H1 (cell line): ENCODE measurements at regions not wholly inside any gene's neighbourhood (a gene's known extent, or its start where the extent isn't known, plus 50 kb on each side); places are given as distances from the start of the nearest gene placed in this dataset.
"Not testable (repeated sequence)": the region's sequence is repeated elsewhere in the genome, so short reads cannot be mapped to it uniquely, and the experiment has no call there.

Experiments
- CTCF ChIA-PET: fragments of 300-600 bp; sonication (Branson Sonifier 250); formaldehyde crosslinking; loops from one replicate; lab custom pipeline; 2021; ENCODE audit not compliant: partially characterized antibody; lab: Charles Lee
- POLR2A ChIA-PET: fragments of 300-600 bp; sonication (Branson Sonifier 250); formaldehyde crosslinking; loops from one replicate; lab custom pipeline; 2021; ENCODE audit warnings: inconsistent platforms; ENCODE audit not compliant: partially characterized antibody; lab: Charles Lee
- DNase-seq, 2 experiments: peaks; one replicate each; pipeline versions ENCODE4 v3.0.0 to v3.0.0-alpha.2; 2010 to 2022; ENCODE audit warnings: low spot score in 2 of 2, low read depth in 1 of 2, mixed read lengths in 1 of 2
- FAIRE-seq: peaks from 2 replicates; lab custom pipeline; 2011; peaks lifted over from hg19 to GRCh38; lab: Jason Lieb, UNC
- H2AFZ ChIP-seq: 2 replicates; pipeline ENCODE4 v1.8.1; 2012; ENCODE audit warnings: low read length, inconsistent platforms
- H2AK5ac ChIP-seq: 2 replicates; pipeline ENCODE4 v1.6.1; 2013; ENCODE audit warnings: low read depth, low read length
- H2BK120ac ChIP-seq: replicated peaks from 2 replicates; pipeline ENCODE3; 2013; ENCODE audit warnings: low read depth, low read length, inconsistent platforms
- H2BK12ac ChIP-seq: 2 replicates; pipeline ENCODE4 v1.6.1; 2013; ENCODE audit warnings: low read depth, low read length
- H2BK15ac ChIP-seq: 2 replicates; pipeline ENCODE4 v1.6.1; 2013; ENCODE audit warnings: low read length
- H2BK20ac ChIP-seq: 2 replicates; pipeline ENCODE4 v1.6.1; 2013; ENCODE audit warnings: low read length
- H2BK5ac ChIP-seq: 2 replicates; pipeline ENCODE4 v1.6.1; 2013; ENCODE audit warnings: low read depth, low read length
- H3K14ac ChIP-seq: 2 replicates; pipeline ENCODE4 v1.6.1; 2013; ENCODE audit warnings: inconsistent platforms; ENCODE audit not compliant: insufficient read length
- H3K18ac ChIP-seq: 2 replicates; pipeline ENCODE4 v1.6.1; 2013; ENCODE audit warnings: low read length; ENCODE audit errors: extremely low read depth
- H3K23ac ChIP-seq: 2 replicates; pipeline ENCODE4 v1.6.1; 2013; ENCODE audit warnings: inconsistent platforms; ENCODE audit not compliant: insufficient read length
- H3K23me2 ChIP-seq: 2 replicates; pipeline ENCODE4 v1.6.1; 2013; ENCODE audit warnings: low read depth, low read length
- H3K27ac ChIP-seq: 2 replicates; pipeline ENCODE4 v1.6.1; 2011; ENCODE audit warnings: low read depth, low read length, inconsistent platforms
- H3K27me3 ChIP-seq, 4 experiments: replicated peaks in 1 of 4; 1 replicate in 1 of 4; 2 replicates in 3 of 4; pipeline versions ENCODE4 v1.6.1 to v1.8.1; 2011 to 2013; ENCODE audit warnings: low read length in 3 of 4, mild to moderate bottlenecking in 3 of 4, inconsistent platforms in 2 of 4, mixed read lengths in 2 of 4, moderate library complexity in 1 of 4; ENCODE audit not compliant: control insufficient read depth in 3 of 4, insufficient read depth in 3 of 4; ENCODE audit errors: extremely low read depth in 1 of 4
- H3K36me3 ChIP-seq, 4 experiments: 2 replicates each; pipeline versions ENCODE4 v1.6.1 to v1.8.1; 2011 to 2013; ENCODE audit warnings: mild to moderate bottlenecking in 4 of 4, low read length in 3 of 4, moderate library complexity in 2 of 4, control low read depth in 1 of 4, inconsistent platforms in 1 of 4; ENCODE audit not compliant: insufficient read depth in 4 of 4, control insufficient read depth in 2 of 4
- H3K4ac ChIP-seq: replicated peaks from 2 replicates; pipeline ENCODE3; 2013; ENCODE audit warnings: low read length, low read depth, mixed read lengths, inconsistent platforms; ENCODE audit not compliant: insufficient read length
- H3K4me1 ChIP-seq, 4 experiments: replicated peaks in 1 of 4; 1 replicate in 1 of 4; 2 replicates in 3 of 4; pipeline versions ENCODE4 v1.6.1 to v1.8.1; 2011 to 2013; ENCODE audit warnings: low read length in 3 of 4, inconsistent platforms in 2 of 4, mixed read lengths in 1 of 4; ENCODE audit not compliant: insufficient read depth in 4 of 4, control insufficient read depth in 3 of 4
- H3K4me2 ChIP-seq, 2 experiments: 2 replicates each; pipeline versions ENCODE4 v1.6.1 to v1.8.1; 2011 to 2013; ENCODE audit warnings: low read depth in 2 of 2, low read length in 2 of 2, control low read depth in 1 of 2, inconsistent platforms in 1 of 2, mild to moderate bottlenecking in 1 of 2; ENCODE audit not compliant: insufficient read depth in 1 of 2
- H3K4me3 ChIP-seq, 4 experiments: fragments of 200-600, 300-600 bp in 1 of 4; sonication (generic), shearing (Covaris generic), sonication (Bioruptor Twin) in 1 of 4; 2 replicates each; pipeline versions ENCODE4 v1.5.1 to v1.8.1; 2011 to 2016; ENCODE audit warnings: low read length in 4 of 4, low read depth in 3 of 4, control low read depth in 2 of 4, inconsistent platforms in 2 of 4, mild to moderate bottlenecking in 2 of 4, mixed read lengths in 1 of 4, moderate library complexity in 1 of 4; ENCODE audit not compliant: insufficient read depth in 2 of 4; ENCODE audit errors: extremely low read depth in 1 of 4
- H3K56ac ChIP-seq: replicated peaks from 2 replicates; pipeline ENCODE3; 2013; ENCODE audit warnings: low read depth, mild to moderate bottlenecking, mixed read lengths, low read length, inconsistent platforms; ENCODE audit not compliant: insufficient read length
- H3K79me1 ChIP-seq: 2 replicates; pipeline ENCODE4 v1.6.1; 2013; ENCODE audit warnings: low read depth, low read length, control low read depth
- H3K79me2 ChIP-seq, 2 experiments: 2 replicates each; pipeline versions ENCODE4 v1.6.1 to v1.8.1; 2012 to 2013; ENCODE audit warnings: low read length in 2 of 2, mild to moderate bottlenecking in 2 of 2, inconsistent platforms in 1 of 2; ENCODE audit not compliant: insufficient read depth in 2 of 2, control insufficient read depth in 1 of 2
- H3K9ac ChIP-seq, 4 experiments: replicated peaks in 1 of 4; 1 replicate in 1 of 4; 2 replicates in 3 of 4; pipeline versions ENCODE4 v1.6.1 to v1.8.1; 2011 to 2013; ENCODE audit warnings: low read depth in 3 of 4, low read length in 3 of 4, control low read depth in 2 of 4, mild to moderate bottlenecking in 2 of 4, moderate library complexity in 2 of 4, inconsistent platforms in 1 of 4; ENCODE audit errors: extremely low read depth in 1 of 4
- H3K9me3 ChIP-seq, 2 experiments: 2 replicates each; pipeline versions ENCODE4 v1.6.1 to v1.8.1; 2012 to 2013; ENCODE audit warnings: mild to moderate bottlenecking in 2 of 2, moderate library complexity in 2 of 2, control low read depth in 1 of 2, inconsistent platforms in 1 of 2, low read depth in 1 of 2, low read length in 1 of 2, mixed read lengths in 1 of 2; ENCODE audit not compliant: insufficient read depth in 2 of 2
- H4K20me1 ChIP-seq, 2 experiments: replicated peaks in 1 of 2; 2 replicates each; pipeline versions ENCODE3 to v1.8.1; 2011 to 2013; ENCODE audit warnings: inconsistent platforms in 2 of 2, low read length in 2 of 2, mild to moderate bottlenecking in 1 of 2; ENCODE audit not compliant: insufficient read depth in 2 of 2, control insufficient read depth in 1 of 2
- H4K5ac ChIP-seq: 2 replicates; pipeline ENCODE4 v1.6.1; 2013; ENCODE audit warnings: low read length, low read depth, mixed read lengths, inconsistent platforms; ENCODE audit not compliant: insufficient read length
- H4K8ac ChIP-seq: 2 replicates; pipeline ENCODE4 v1.8.0; 2013; ENCODE audit warnings: mild to moderate bottlenecking, moderate library complexity, low read length, inconsistent platforms; ENCODE audit not compliant: insufficient read depth; ENCODE audit errors: extremely low read depth
- H4K91ac ChIP-seq: replicated peaks from 2 replicates; pipeline ENCODE3; 2013; ENCODE audit warnings: low read length, mixed read lengths, inconsistent platforms; ENCODE audit not compliant: insufficient read length
- WGBS, 2 experiments: shearing (Covaris generic) in 1 of 2; methylation state at CpG; one replicate each; pipeline versions ENCODE4 v1.1.6 to v1.1.7; 2013 to 2015; ENCODE audit warnings: low lambda C conversion rate in 2 of 2, mixed read lengths in 2 of 2, inconsistent platforms in 1 of 2, low coverage in 1 of 2, missing lambda C conversion rate in 1 of 2; ENCODE audit not compliant: insufficient replicate concordance in 2 of 2, insufficient coverage in 1 of 2, insufficient read length in 1 of 2; ENCODE audit errors: extremely low coverage in 1 of 2, missing lambda C conversion rate in 1 of 2; 5-methylcytosine and 5-hydroxymethylcytosine counted together

GRCh38 chr22:16693747-16694146 lies 101.1 kb upstream of the CCT8L2 start:
- H4K20me1 ChIP-seq, DNase-seq, H3K27ac ChIP-seq, POLR2A ChIA-PET, H2BK15ac ChIP-seq, H3K4me1 ChIP-seq, H3K18ac ChIP-seq, H4K8ac ChIP-seq, H2AK5ac ChIP-seq, H2AFZ ChIP-seq, H4K5ac ChIP-seq, H3K4ac ChIP-seq, H3K23ac ChIP-seq, H2BK5ac ChIP-seq, H3K79me1 ChIP-seq, H3K36me3 ChIP-seq, H2BK12ac ChIP-seq, H3K23me2 ChIP-seq, H4K91ac ChIP-seq, H3K79me2 ChIP-seq, H3K27me3 ChIP-seq, H3K14ac ChIP-seq, H3K4me3 ChIP-seq, H3K4me2 ChIP-seq, H2BK120ac ChIP-seq, CTCF ChIA-PET, FAIRE-seq, H3K56ac ChIP-seq, H3K9ac ChIP-seq, H2BK20ac ChIP-seq: not testable (repeated sequence)
- 54% methylated on average over 3 of the region's 3 CpGs; no CpG with 5 or more reads in 1 of the 2 experiments for WGBS, 2 experiments
- H3K9me3 ChIP-seq: peaks cover 29 to 62% of the 10 kb centered on the region in 2 experiments; a peak in 3 of 4 replicates

GRCh38 chr22:16689358-16689757 lies 96.7 kb upstream of the CCT8L2 start:
- POLR2A ChIA-PET, CTCF ChIA-PET, FAIRE-seq: not testable (repeated sequence)

More at GRCh38 chr22:16689358-16689757, 96.7 kb upstream of the CCT8L2 start:
- not testable (repeated sequence) for H3K4ac ChIP-seq, H4K20me1 ChIP-seq, H2AK5ac ChIP-seq, H4K8ac ChIP-seq, H2AFZ ChIP-seq, H3K4me3 ChIP-seq, H3K27ac ChIP-seq, DNase-seq, H3K79me1 ChIP-seq, H3K23ac ChIP-seq, H3K79me2 ChIP-seq, H3K18ac ChIP-seq, H3K9ac ChIP-seq, H3K23me2 ChIP-seq, H3K27me3 ChIP-seq, H2BK12ac ChIP-seq, H3K36me3 ChIP-seq, H3K4me2 ChIP-seq, H3K4me1 ChIP-seq, H4K5ac ChIP-seq, H2BK120ac ChIP-seq, H3K56ac ChIP-seq, H2BK20ac ChIP-seq, H4K91ac ChIP-seq, H2BK5ac ChIP-seq, H2BK15ac ChIP-seq, H3K14ac ChIP-seq
- whole genome bisulfite sequencing, 2 experiments: 63% methylated on average over 1 of the region's 1 CpG; no CpG with 5 or more reads in 1 of the 2 experiments
- peaks cover 20 to 24% of the 10 kb centered on the region in 2 experiments for H3K9me3 ChIP-seq
